ENCODE measurements at regions not wholly inside any gene's neighbourhood (a gene's known extent, or its start where the extent isn't known, plus 50 kb on each side); places are given as distances from the start of the nearest gene placed in this dataset.

- no peak for TF ChIP-seq CTCF (IDR thresholded peaks at IDR 0.05)
- TF ChIP-seq POLR2A (IDR thresholded peaks at IDR 0.05): no peak
- H3K4me1 ChIP-seq (replicated peaks in 1 of 2): no peaks in the 10 kb centered on the region
- no peak overlapping the region for H3K27ac ChIP-seq
- WGBS, 4 donors: 33 to 53% (median 41%) methylated on average over 1 of the region's 1 CpG
- no peak for DNase-seq
- H3K4me3 ChIP-seq: no peak overlapping the region
- H3K9me3 ChIP-seq (replicated peaks in 1 of 3): no peaks in the 10 kb centered on the region
- H3K27me3 ChIP-seq: no peaks in the 10 kb centered on the region
- H3K36me3 ChIP-seq (replicated peaks in 1 of 2): no peaks in the 10 kb centered on the region
- intact Hi-C loops (cut with DNase I): no loop called here
These were observed 226.9 kb downstream of the INSC start for GRCh38 chr11:15341587-15341986.

GRCh38 chr11:15342163-15342562, 227.4 kb downstream of the INSC start:
- WGBS, 4 donors: 48 to 59% (median 50%) methylated on average over 2 of the region's 2 CpGs
- no peaks in the 10 kb centered on the region for H3K9me3 ChIP-seq (replicated peaks in 1 of 3)
- DNase-seq: no peak
- H3K27ac ChIP-seq: no peak overlapping the region
- no peaks in the 10 kb centered on the region for H3K27me3 ChIP-seq
- H3K36me3 ChIP-seq (replicated peaks in 1 of 2): no peaks in the 10 kb centered on the region
- no peak overlapping the region for H3K4me3 ChIP-seq
- no peaks in the 10 kb centered on the region for H3K4me1 ChIP-seq (replicated peaks in 1 of 2)
- no peak for TF ChIP-seq CTCF (IDR thresholded peaks at IDR 0.05)
- intact Hi-C loops (cut with DNase I): no loop called here

GRCh38 chr11:15346907-15347306, 232.2 kb downstream of the INSC start:
- 70 to 75% (median 71%) methylated on average over 4 of the region's 4 CpGs for WGBS, 4 donors

GRCh38 chr11:15347969-15348734, 233.4 kb downstream of the INSC start:
- H3K4me1 ChIP-seq (replicated peaks in 1 of 2): no peaks in the 10 kb centered on the region
- H3K4me3 ChIP-seq: no peak overlapping the region
- 44 to 66% (median 55%) methylated on average over 2 of the region's 2 CpGs for WGBS, 4 donors
- no peaks in the 10 kb centered on the region for H3K27me3 ChIP-seq
- no peaks in the 10 kb centered on the region for H3K36me3 ChIP-seq (replicated peaks in 1 of 2)
- no peak for DNase-seq
- TF ChIP-seq CTCF (IDR thresholded peaks at IDR 0.05) (no peak), POLR2A (IDR thresholded peaks at IDR 0.05) (no peak)
- no peak overlapping the region for H3K27ac ChIP-seq
- H3K9me3 ChIP-seq (replicated peaks in 1 of 3): no peaks in the 10 kb centered on the region
- intact Hi-C loops (cut with DNase I): no loop called here

More at GRCh38 chr11:15346907-15347306, 232.2 kb downstream of the INSC start:
- no peaks in the 10 kb centered on the region for H3K27me3 ChIP-seq
- H3K4me3 ChIP-seq: no peak overlapping the region
- no peak for DNase-seq
- TF ChIP-seq POLR2A (IDR thresholded peaks at IDR 0.05) (no peak), CTCF (IDR thresholded peaks at IDR 0.05) (no peak)
- no peaks in the 10 kb centered on the region for H3K4me1 ChIP-seq (replicated peaks in 1 of 2)
- H3K36me3 ChIP-seq (replicated peaks in 1 of 2): no peaks in the 10 kb centered on the region
- H3K9me3 ChIP-seq (replicated peaks in 1 of 3): no peaks in the 10 kb centered on the region
- H3K27ac ChIP-seq: no peak overlapping the region
- intact Hi-C loops (cut with DNase I): no loop called here
